HG03571 (cell line): ENCODE measurements at regions not wholly inside any gene's neighbourhood (a gene's known extent, or its start where the extent isn't known, plus 50 kb on each side); places are given as distances from the start of the nearest gene placed in this dataset.

Experiments used
- ATAC-seq: cut with Tn5 transposase; IDR thresholded peaks from one replicate; pipeline ENCODE4 v1.9.1; 2021; ENCODE audit not compliant: unreplicated experiment

GRCh38 chr17:74031316-74032090, 172.0 kb upstream of the RPL38 start:
- ATAC-seq = no peak

DNA sequence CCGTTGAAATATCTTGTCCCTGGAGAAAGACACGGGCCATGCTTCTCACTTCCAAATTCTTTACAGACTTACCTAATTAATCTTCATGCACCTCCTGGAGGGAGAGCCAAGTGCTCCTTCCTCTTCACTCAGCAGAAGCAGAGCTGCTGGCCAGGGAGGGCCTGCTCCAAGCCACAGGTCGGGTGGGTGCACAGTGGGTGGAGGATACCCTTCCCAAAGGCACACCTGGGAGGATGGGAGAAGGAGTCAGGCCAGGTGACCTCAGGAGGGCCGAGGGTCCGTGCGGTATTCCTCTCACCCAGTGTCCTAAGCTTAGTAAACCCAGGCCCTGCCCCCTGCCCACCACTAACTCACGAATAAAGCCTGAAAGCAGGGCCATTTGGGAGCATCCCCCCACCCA, 171.3 kb upstream of the RPL38 start:
- ATAC-seq = no peak

- ATAC-seq = no peak
Measured at GRCh38 chr17:74037320-74037719, 166.2 kb upstream of the RPL38 start.

DNA sequence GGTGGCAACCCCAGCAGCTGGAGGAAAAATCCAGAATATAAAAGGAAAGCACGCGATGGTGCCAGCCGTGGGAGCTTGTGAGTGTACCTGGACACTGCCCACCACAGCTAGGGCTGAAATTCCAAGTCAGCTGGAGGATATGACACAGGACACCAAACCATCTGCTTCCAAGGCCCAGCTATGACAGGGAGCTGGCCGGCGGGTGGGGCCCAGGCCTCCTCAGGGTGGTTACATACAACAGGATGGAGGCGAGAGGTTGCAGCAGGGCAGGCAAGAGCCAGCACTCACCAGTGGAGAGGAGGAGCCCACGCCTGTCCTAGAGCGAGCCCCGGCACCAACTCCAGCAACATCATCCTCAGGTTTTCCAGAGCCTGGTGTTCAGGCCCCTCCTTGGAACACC, 163.2 kb upstream of the RPL38 start:
- no peak for ATAC-seq

DNA sequence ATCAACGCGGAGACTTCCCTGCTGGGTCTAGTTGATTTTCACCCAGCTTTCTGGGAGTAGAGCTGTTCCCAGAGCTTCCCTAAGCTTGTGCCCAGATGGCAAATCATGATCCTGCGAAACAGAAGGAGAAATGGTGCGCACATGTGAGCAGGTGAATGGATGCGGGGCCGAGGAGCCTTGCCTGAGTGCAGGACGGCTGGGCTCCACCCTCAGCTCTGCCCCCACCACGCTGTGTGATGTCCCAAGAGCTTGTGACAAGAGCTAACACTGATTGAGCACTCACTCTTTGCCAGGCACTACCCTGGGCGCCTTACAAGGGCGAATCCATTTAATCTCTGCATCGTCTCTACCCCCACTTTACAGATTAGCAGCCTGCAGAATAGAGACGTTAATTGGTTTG, 162.7 kb upstream of the RPL38 start:
- no peak for ATAC-seq

DNA sequence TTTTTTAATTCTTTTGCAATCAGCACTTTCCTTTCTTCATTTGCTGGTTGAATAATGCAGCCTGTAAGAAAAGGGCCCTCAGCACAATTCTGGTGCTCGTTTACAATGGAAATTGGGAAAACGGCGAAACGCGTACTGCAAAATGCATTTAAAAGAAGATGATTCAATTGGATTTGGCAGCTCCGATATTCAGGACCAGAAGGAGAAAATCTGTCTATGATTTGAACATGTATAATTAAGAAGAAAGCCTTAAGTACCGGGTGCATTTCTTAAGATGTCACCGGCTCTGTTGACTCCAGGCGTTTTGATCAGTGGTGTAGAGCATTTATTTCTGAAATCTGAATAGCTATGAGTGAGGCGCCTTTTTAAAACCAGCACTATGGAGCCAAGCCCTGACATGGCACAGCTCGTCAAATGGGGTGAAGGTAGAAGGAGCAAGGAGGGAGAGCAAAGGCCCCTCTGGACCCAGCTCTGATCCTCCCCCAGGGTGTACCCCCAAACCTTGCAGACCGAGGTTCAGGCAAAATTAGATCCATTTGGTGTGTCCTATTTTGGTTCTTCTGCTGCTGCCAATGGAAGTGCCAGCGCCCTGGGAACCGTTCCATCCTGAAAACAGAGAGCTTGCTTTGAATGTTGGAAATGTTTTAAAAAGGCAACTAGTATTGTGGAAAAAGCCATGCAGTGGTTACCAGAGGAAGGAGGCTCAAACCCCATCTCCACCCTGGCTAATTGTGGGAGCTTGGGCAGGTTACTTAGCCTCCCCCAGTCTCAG, 161.4 kb upstream of the RPL38 start:
- no peak for ATAC-seq

- ATAC-seq = no peak
Measured at GRCh38 chr17:74042744-74043486, 160.6 kb upstream of the RPL38 start.

GRCh38 chr17:74043976-74044375, 159.5 kb upstream of the RPL38 start:
- no peak for ATAC-seq

- ATAC-seq = no peak
Measured at GRCh38 chr17:74045608-74046280, 157.7 kb upstream of the RPL38 start.

- ATAC-seq = no peak
Measured at GRCh38 chr17:74049167-74049966, 154.1 kb upstream of the RPL38 start.

DNA sequence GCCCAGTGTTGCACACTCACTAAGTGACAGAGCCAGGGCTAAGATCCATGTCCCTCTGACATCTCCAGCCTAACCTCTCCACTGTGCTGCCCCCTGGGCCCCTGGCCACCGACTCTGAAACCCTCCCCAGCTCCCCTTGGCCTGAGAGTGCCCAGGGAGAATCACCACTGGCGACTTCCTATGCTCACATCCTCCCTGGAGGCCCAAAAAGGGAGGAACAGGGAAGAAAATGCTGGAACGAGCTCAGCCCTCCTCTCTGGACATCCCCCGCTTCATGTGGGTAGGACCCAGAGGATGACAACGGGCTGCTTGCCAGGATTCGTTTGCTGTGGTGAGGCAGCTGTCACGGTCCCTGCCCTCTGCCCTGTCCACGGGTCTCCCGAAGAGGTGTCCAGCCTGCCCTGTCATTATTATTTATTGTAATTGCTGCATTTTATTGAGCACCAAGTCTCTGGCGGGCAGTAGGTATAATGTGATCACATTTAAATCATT, 153.5 kb upstream of the RPL38 start:
- no peak for ATAC-seq

DNA sequence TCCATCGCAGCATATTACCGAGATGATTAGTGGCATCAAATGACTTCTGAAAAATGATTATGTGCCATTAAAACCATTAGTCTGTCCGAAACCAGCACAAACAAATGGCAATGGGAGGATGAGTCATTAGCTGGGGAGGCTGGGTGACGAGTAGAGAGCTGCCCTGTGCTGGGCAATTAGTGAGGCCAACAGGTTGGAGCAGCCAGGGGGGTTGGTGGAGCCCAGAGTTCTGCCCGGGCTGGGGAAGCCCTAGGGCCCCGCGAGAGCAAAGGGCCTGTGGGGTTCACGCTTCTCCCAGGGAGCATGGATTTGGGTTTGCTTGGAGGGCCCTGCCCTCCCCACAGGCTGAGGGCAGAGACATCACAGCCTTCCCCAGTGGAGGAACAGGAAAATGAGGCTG, 152.1 kb upstream of the RPL38 start:
- ATAC-seq = no peak

DNA sequence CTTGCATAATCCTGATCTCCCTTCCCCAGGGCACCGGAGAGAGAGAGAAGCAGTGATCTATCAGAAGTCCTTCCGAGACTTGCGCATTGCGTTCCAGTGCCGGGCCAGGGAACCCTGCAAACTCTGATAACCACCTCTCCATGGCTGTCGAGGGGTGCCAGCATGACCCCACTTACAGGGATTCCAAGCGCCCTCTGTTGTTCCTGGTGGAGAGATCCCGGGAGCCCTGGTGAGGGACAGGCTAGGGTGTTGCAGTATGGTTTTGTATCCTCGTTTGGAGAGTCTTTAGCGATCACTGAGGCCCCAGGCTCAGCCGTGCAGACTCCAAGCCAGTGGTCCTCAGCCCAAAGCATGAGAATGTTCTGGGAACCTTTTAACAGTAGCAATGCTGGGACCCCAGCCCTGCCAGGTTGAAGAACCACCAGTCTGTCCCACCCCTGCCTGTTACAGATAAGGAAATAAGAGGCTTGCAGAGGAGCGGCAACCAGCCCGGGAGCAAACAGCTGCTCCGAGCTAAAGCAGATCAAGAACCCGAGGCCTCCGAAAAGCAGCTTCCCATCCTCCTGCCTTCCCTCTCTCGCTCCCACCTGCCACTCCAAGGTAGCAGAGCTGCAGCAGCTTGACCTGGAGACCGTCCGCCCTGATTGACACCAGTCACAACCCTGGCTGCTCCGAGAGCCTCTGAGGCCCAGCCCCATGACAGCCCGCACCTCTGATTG, 150.3 kb upstream of the RPL38 start:
- no peak for ATAC-seq

DNA sequence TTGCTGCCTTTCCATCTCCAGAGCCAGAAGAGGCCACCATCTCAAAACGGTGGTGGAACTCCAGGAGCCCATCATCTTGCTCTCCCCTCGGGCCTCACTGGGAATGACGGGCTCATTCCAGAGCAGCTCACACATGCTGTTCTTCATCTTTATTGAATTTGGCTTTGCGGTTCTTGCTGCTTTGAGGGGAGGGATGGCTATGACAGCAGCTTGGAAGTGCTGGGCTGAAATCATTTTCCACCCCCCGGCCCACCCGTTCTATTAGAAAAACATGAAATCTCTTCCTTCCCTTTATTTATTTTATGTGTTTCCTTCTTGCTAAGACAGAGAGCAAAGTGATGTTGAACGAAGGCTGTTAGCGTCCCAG, 149.8 kb upstream of the RPL38 start:
- no peak for ATAC-seq

DNA sequence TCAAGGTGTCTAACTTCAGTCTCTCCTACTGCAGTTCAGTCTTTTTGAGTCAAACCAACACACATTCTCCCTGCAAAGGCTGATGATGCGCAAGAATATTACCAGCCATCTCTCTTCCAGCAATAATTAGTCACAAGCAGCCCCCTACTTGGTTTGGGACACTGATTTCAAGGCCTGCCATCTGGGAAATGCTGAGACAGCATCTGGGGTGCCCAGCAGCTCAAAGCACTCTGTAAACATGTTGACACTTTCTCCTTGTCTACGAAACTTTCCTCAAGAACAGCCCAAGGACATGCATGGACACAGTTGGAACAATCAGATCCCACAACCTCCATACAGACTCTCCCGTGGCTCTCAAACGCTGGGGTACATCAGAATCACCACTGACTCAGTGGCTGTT, 149.2 kb upstream of the RPL38 start:
- no peak for ATAC-seq

GRCh38 chr17:74055508-74056160, 147.8 kb upstream of the RPL38 start:
- no peak for ATAC-seq

- no peak for ATAC-seq
Measured at GRCh38 chr17:74059479-74060240, 143.8 kb upstream of the RPL38 start.

DNA sequence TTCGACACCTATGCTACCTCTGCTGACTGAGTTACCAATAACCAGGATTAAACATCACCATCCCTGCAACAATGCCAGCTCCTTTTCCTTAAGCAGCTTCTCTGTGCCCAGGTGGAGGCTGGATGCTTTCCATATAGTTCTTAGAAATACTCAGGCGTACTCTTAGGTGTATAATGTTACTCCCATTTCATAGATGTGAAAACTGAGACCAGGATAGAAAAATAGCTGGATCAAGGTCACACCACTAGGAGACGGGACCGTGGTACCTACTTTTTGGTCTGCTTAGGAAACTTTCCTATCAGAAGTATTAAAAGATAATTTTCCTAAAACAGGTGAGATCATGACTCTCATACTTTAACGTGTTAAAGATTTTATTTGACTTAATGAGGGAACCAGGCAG, 141.7 kb upstream of the RPL38 start:
- ATAC-seq = no peak
